Stomach (tissue), 4 donors: ENCODE measurements at regions not wholly inside any gene's neighbourhood (a gene's known extent, or its start where the extent isn't known, plus 50 kb on each side); places are given as distances from the start of the nearest gene placed in this dataset.

Experiments
- EP300 ChIP-seq: sonication (generic); formaldehyde crosslinking; IDR thresholded peaks from one replicate; pipeline ENCODE4 v1.6.1; 2017; ENCODE audit warnings: antibody characterized with exemption
- POLR2A ChIP-seq, 4 donors: fragments of 450-650 bp; IDR thresholded peaks; one replicate each; pipeline ENCODE4 v1.6.1; 2016; ENCODE audit warnings: antibody characterized with exemption in 4 of 4, control low read depth in 2 of 4, mild to moderate bottlenecking in 1 of 4, moderate library complexity in 1 of 4
- TF ChIP-seq, protein P1 (sequence below), 7 experiments: fragments of 450-650 bp in 4 of 7; fragments of 200-600 bp in 3 of 7; sonication (generic) in 3 of 7; IDR thresholded peaks; one replicate each; pipeline ENCODE4 v1.5.1; 2016 to 2019; ENCODE audit warnings: antibody characterized with exemption in 7 of 7, control low read depth in 2 of 7, mild to moderate bottlenecking in 1 of 7

DNA sequence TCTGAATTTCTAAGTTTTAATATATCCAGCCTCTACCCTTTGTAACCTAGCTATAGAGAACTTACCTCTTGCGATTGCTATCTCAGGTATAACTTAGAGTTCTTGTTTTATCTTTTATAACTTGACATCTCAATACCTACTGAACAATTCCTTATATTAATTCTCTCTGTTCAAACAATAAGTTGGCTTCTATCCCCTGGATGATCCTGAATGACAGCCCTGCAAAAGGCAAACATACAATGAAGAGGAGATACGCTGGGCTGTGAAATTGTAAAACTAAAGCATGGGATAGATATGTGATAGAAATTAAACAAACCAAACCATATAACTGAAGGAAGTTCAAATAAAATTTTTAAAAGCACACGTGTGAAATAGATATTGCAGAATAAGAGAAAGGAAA lies 513.6 kb upstream of the PTCHD4 start:
- no peak for TF ChIP-seq POLR2A (IDR thresholded peaks at IDR 0.05)
- no peak for TF ChIP-seq EP300
- TF ChIP-seq, protein P1, sequence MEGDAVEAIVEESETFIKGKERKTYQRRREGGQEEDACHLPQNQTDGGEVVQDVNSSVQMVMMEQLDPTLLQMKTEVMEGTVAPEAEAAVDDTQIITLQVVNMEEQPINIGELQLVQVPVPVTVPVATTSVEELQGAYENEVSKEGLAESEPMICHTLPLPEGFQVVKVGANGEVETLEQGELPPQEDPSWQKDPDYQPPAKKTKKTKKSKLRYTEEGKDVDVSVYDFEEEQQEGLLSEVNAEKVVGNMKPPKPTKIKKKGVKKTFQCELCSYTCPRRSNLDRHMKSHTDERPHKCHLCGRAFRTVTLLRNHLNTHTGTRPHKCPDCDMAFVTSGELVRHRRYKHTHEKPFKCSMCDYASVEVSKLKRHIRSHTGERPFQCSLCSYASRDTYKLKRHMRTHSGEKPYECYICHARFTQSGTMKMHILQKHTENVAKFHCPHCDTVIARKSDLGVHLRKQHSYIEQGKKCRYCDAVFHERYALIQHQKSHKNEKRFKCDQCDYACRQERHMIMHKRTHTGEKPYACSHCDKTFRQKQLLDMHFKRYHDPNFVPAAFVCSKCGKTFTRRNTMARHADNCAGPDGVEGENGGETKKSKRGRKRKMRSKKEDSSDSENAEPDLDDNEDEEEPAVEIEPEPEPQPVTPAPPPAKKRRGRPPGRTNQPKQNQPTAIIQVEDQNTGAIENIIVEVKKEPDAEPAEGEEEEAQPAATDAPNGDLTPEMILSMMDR (IDR thresholded peaks at IDR 0.05) = no peak
